ENCODE measurements at regions not wholly inside any gene's neighbourhood (a gene's known extent, or its start where the extent isn't known, plus 50 kb on each side); places are given as distances from the start of the nearest gene placed in this dataset.

GRCh38 chr16:89042711-89043551 lies 50.7 kb upstream of the ACSF3 start:
- no peak for TF ChIP-seq CTCF (conservative IDR thresholded peaks at IDR 0.05; ENCODE audit: low read depth in 2 of 2)
- TF ChIP-seq EZH2phosphoT487 (IDR thresholded peaks at IDR 0.05; ENCODE audit: unreplicated experiment) = no peak
- no peak for TF ChIP-seq CREB1 (CRISPR knock-in tag; IDR thresholded peaks at IDR 0.05; ENCODE audit: low read depth)
- no peak for TF ChIP-seq POLR2AphosphoS5 (IDR thresholded peaks at IDR 0.05; ENCODE audit: low read depth)
- TF ChIP-seq REST (IDR thresholded peaks at IDR 0.05; ENCODE audit: unreplicated experiment) = no peak
- no peak for TF ChIP-seq JUNB (IDR thresholded peaks at IDR 0.05; ENCODE audit: unreplicated experiment)

Data from GM23338 (cell line).